GM19455 (cell line): ENCODE measurements at regions not wholly inside any gene's neighbourhood (a gene's known extent, or its start where the extent isn't known, plus 50 kb on each side); places are given as distances from the start of the nearest gene placed in this dataset.
"Not testable (repeated sequence)": the region's sequence is repeated elsewhere in the genome, so short reads cannot be mapped to it uniquely, and the experiment has no call there.

Experiments
- ATAC-seq: cut with Tn5 transposase; IDR thresholded peaks from one replicate; pipeline ENCODE4 v1.9.1; 2021; ENCODE audit not compliant: unreplicated experiment

DNA sequence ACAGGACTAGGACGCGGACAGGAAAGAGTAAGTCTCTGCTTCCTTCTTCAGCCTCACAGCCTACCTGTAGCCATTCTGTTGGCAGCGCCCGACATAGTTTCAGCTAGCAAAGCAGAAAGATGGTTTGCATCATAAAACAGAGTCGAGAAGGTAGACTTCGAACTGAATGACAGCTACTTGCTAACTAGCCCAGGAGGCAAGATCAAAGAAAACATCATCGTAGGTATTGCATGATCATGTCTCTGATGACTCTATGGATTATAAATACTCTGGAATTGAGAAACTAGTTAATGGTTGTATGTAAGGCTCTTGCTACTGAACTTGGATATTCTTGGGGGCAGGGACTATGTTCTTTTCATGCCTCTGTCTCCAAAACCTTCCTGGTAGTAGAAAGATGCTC lies 333.1 kb upstream of the KLF3 start:
- no peak for ATAC-seq

DNA sequence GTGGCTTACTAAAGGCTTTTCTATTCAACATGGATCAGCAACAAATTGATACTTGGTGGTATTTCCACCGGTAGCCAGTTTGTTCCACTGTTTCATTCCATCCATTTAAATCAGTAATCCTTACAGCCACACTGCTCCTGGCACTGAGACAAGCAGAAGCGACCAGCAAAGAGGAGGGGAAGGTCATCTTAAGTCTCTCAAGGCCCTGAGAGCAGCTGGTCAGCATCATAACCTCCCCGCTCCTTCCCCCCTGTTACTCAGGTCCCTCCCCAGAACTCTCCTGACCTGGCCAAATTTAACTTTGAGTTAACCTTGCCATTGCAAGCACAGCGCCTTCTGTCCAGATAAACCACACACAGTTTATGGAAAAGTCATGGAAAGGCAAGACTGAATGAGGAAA lies 331.3 kb upstream of the KLF3 start:
- ATAC-seq: no peak

DNA sequence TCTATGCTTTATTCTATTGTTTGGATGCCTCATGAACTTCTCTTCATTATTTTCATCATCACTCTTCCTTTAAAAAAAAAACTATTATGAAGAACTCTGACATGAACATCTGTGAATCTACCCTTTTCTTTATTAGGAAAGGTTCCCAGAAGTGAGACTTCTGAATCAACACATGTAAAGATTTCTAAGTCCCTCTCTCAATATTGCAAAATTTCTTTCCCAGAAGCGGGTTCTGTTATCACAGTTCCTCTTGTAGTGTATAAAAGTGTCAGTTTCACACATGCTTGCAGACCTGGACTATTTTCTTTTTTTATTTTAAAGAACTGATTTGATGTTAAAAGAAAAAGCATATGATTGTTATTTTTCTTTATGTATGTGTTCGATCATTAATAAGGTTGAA lies 330.8 kb upstream of the KLF3 start:
- no peak for ATAC-seq

GRCh38 chr4:38334791-38335190 lies 329.2 kb upstream of the KLF3 start:
- ATAC-seq: no peak

DNA sequence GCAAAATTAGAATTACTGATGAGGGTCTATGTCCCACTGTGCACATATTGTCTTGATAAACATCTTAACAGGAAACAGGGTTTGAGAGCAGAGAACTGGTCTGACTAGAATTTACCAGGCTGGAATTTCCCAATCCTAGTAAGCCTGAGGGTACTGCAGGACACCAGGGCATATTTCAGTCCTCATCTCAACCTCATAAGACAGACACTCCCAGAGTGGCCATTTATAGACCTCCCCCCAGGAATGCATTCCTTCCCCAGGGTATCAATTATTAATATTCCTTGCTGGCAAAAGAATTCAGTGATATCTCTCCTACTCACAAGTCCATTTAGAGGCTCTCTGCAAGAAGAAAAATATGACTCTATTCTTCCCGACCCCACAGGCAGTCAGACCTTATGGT lies 325.1 kb upstream of the KLF3 start:
- ATAC-seq: not testable (repeated sequence)

- no peak for ATAC-seq
These were observed 320.4 kb upstream of the KLF3 start for GRCh38 chr4:38343608-38344007.

- no peak for ATAC-seq
These were observed 319.1 kb upstream of the KLF3 start for GRCh38 chr4:38344929-38345328.

GRCh38 chr4:38347251-38347650 lies 316.7 kb upstream of the KLF3 start:
- no peak for ATAC-seq

- no peak for ATAC-seq
These were observed 309.6 kb upstream of the KLF3 start for GRCh38 chr4:38354421-38354820.

DNA sequence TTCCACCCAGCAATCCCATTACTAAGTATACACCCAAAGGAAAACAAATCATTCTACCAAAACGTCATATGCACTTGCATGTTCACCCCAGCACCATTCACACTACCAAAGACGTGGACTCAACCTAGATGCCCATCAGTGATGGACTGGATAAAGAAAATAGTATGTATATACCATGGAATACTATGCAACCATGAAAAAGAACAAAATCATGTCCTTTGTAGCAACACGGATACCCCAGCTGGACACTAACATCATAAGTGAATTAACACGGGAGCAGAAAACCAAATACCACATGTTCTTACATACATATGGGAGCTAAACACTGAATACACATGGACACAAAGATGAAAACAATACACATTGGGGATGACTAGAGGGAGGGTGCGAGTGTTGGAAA lies 309.1 kb upstream of the KLF3 start:
- ATAC-seq: no peak

DNA sequence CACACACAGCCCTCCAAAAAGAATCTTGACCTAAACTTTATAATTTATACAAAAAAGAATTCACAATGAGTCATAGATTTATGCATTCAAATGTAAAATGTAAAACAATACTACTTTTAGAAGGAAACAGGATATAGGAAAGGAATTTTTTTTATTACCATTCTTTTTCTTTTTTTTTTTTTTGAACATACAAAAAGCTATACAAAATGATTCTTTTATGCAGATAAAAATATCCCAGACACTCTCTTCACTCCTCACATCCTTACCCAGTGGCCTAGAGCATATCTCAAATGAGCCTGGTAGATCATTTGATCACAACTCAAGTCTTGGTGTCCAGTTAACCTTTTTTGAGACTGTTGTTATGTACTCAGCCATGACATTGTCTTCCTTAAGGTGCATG lies 307.3 kb upstream of the KLF3 start:
- ATAC-seq: no peak

DNA sequence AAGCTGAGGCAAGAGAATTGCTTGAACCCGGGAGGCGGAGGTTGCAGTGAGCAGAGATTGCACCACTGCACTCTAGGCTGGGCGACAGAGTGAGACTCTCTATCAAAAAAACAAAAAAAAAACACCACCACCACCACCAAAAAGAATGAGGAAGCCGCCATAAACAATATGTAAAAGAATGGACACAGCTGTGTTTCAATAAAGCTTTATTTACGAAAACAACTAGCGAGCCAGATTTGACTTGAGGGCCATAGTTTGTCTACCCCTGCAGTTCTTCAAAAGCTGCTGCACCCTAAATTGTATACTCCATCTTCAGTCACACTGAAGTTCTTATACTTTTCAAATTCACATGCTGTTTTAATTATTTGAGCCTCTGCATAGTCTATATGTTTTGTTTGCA lies 306.5 kb upstream of the KLF3 start:
- ATAC-seq: no peak

DNA sequence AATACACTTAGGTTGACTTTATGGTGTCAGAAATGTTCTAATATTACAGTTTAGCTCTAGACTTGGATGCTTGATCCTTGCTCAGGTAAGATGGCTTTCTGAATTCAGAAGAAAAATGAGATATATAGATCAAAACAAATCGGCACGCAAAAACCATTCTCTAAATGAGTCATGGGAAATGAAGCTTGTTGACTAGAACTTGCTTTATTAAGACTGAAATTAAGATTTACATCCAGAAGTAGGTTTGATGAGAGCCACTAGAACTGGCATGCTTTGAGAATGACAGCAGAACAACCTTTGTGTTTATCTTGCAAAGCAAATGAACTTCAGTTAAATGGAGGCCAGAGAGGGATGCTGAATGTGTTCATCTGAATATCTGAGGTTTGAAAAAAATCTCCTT lies 304.9 kb upstream of the KLF3 start:
- no peak for ATAC-seq

GRCh38 chr4:38360201-38360600 lies 303.8 kb upstream of the KLF3 start:
- ATAC-seq: no peak

DNA sequence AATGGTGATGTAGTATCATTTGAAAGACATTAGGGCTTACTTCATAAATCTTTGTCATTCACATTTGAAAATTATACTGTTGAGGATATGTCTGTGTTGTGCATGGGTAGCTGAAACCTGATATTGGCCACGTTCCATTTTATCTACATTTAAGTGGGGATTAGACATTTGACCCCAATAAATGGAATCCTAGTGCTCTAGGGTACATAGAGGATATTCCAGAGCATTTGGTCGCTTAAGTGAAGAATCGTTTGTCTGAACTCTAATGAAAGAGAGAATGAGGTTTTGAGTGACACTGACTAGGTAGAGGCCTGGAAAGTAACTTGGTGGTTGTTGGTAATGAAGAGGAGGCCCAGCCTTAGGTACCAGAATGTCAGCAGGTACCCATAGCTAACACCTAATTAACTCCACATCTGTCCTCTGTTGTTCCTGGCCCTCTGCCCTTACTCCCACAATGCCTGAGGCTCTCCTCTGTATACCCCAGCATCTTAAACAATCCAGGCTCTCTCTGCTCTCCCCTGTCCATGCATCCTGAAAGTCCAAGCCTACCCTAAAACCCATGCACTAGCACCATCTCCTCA lies 299.5 kb upstream of the KLF3 start:
- no peak for ATAC-seq

GRCh38 chr4:38365261-38365660 lies 298.7 kb upstream of the KLF3 start:
- ATAC-seq: no peak

DNA sequence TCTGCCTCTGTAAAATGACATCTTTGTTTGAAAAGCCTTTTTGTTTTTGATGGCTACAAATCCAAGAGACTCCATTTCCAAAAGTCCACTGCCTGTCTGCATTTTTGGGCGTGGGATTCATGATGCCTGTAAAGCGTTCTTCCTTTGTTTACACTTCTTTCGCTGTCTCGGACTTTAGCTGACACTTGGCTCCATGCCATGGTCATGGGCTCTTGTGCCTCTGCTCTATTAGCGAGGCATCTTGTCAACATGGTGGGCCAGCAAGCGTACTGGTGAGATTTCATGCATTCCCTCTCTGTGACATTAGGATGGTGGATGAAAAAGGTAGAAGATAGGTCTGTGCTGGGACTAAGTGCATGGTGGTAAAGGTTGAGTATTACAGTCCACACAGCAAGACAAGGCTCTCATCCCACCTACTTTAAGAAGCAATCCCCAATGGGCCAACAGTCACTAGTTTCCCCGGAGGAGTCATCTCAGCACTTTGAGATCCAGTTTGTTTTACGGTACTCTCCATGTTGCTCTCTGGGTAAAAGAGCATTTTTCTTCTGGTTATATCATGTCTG lies 298.2 kb upstream of the KLF3 start:
- ATAC-seq: no peak

GRCh38 chr4:38366456-38366855 lies 297.5 kb upstream of the KLF3 start:
- no peak for ATAC-seq

- no peak for ATAC-seq
These were observed 297.0 kb upstream of the KLF3 start for GRCh38 chr4:38366997-38367396.

GRCh38 chr4:38367642-38368174 lies 296.3 kb upstream of the KLF3 start:
- no peak for ATAC-seq

DNA sequence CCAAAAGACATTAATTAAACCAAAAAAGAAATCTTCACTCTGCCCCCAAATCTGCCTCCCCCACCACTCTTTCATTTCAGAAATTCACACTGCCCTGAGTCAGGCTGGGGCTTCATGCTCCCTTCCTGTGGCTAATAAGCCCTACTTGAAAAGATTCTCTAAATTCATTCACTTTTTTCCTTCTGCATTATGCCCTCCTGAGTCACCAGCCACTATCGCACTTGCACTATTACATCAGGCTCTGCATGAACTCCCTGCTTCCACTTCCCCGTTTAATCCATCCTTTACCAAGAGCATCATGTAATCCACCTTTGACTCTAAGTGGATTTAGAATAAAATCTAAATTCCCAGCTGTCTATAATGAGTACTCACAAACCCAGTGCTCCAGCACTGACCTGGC lies 295.4 kb upstream of the KLF3 start:
- ATAC-seq: no peak

DNA sequence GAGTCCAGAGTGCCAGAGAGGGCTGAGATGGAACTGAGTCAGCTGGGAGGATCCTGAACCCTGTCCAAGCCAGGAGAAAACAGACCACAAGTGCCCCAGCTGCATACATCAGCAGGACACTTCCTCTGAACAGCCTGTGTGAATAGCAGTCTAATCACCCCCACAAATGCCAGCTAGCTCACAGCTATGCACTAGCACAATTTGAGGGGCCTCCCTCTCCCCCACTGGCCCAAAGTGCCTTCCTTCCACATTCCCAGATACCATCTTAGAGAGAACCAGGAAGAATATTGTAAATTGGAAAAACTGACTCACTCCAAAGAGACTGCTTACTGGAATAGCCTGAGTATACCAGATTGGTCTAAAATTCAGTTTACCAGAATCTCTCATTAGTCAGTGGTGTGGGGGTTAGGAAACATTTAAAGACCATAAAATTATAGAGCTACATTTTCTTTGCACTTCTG lies 292.6 kb upstream of the KLF3 start:
- no peak for ATAC-seq

DNA sequence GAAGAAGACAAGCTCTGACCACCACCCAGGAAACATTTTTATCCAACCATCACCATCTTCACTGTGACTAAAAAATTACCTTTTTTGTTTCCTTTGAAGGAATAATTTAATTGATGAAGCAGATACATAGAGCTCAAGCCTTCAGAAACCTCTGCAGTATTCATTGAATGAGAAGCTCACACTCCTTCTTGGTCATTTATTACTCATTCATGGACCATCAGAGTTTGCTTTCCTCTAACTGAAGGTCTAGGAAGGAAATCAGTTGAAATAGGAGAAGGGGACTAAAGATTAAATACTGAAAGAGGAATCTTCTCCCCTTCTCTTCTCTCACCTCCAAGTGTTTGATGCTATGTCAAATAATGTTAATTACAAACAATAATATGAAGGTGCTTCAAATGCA lies 290.6 kb upstream of the KLF3 start:
- no peak for ATAC-seq
